ENCODE measurements at regions not wholly inside any gene's neighbourhood (a gene's known extent, or its start where the extent isn't known, plus 50 kb on each side); places are given as distances from the start of the nearest gene placed in this dataset.

- no peaks in the 10 kb centered on the region for H3K9me2 ChIP-seq (ENCODE audit: insufficient read depth, low read length)
- no peaks in the 10 kb centered on the region for H3K36me3 ChIP-seq (ENCODE audit: insufficient read depth, low read length)
- no peak overlapping the region for H3K4me2 ChIP-seq (ENCODE audit: low read length)
- H3K9ac ChIP-seq (ENCODE audit: low read length) = no peak overlapping the region
- no peaks in the 10 kb centered on the region for H3K9me3 ChIP-seq (ENCODE audit: low read length)
- H3K4me3 ChIP-seq (ENCODE audit: low read length) = no peak overlapping the region
- no peak overlapping the region for H3K27ac ChIP-seq (ENCODE audit: low read length)
- TF ChIP-seq SMC3 (conservative IDR thresholded peaks at IDR 0.05; ENCODE audit: poor library complexity) = no peak
- no peak for TF ChIP-seq TAF1 (IDR thresholded peaks at IDR 0.05; ENCODE audit: low read depth)
- no peak for TF ChIP-seq CTCF (IDR thresholded peaks at IDR 0.05; ENCODE audit: poor library complexity, severe bottlenecking)
- TF ChIP-seq EP300 (conservative IDR thresholded peaks at IDR 0.05; ENCODE audit: poor library complexity, severe bottlenecking) = no peak
- TF ChIP-seq REST (IDR thresholded peaks at IDR 0.05; ENCODE audit: borderline replicate concordance) = no peak
- TF ChIP-seq POLR2AphosphoS5 (IDR thresholded peaks at IDR 0.05) = no peak
- TF ChIP-seq RAD21 (conservative IDR thresholded peaks at IDR 0.05) = no peak
- TF ChIP-seq MXI1 (conservative IDR thresholded peaks at IDR 0.05; ENCODE audit: poor library complexity, severe bottlenecking) = no peak
- no peak for TF ChIP-seq EZH2 (IDR thresholded peaks at IDR 0.05; ENCODE audit: borderline replicate concordance, insufficient read depth, low read length, poor library complexity, severe bottlenecking)
- no peaks in the 10 kb centered on the region for H4K20me1 ChIP-seq (ENCODE audit: insufficient read depth)
- H3F3A ChIP-seq (ENCODE audit: insufficient read depth, low read length, poor library complexity, severe bottlenecking) = no peaks in the 10 kb centered on the region
- no peaks in the 10 kb centered on the region for H3K79me2 ChIP-seq (replicated peaks; ENCODE audit: insufficient read depth, low read length)
- H2AFZ ChIP-seq (ENCODE audit: low read depth, low read length) = no peak overlapping the region
- no peaks in the 10 kb centered on the region for H3K27me3 ChIP-seq (ENCODE audit: insufficient read depth, low read depth, low read length)
Observed at GRCh38 chr2:16473575-16473974, 192.1 kb downstream of the CYRIA start.

GRCh38 chr2:16470936-16471490, 194.6 kb downstream of the CYRIA start:
- H3K4me3 ChIP-seq (ENCODE audit: low read length) = no peak overlapping the region
- H3K79me2 ChIP-seq (replicated peaks; ENCODE audit: insufficient read depth, low read length) = no peaks in the 10 kb centered on the region
- TF ChIP-seq SMC3 (conservative IDR thresholded peaks at IDR 0.05; ENCODE audit: poor library complexity) = no peak
- TF ChIP-seq POLR2AphosphoS5 (IDR thresholded peaks at IDR 0.05) = no peak
- TF ChIP-seq RAD21 (conservative IDR thresholded peaks at IDR 0.05) = no peak
- TF ChIP-seq EP300 (conservative IDR thresholded peaks at IDR 0.05; ENCODE audit: poor library complexity, severe bottlenecking) = no peak
- no peak for TF ChIP-seq TAF1 (IDR thresholded peaks at IDR 0.05; ENCODE audit: low read depth)
- TF ChIP-seq MXI1 (conservative IDR thresholded peaks at IDR 0.05; ENCODE audit: poor library complexity, severe bottlenecking) = no peak
- no peak for TF ChIP-seq REST (IDR thresholded peaks at IDR 0.05; ENCODE audit: borderline replicate concordance)
- no peak for TF ChIP-seq CTCF (IDR thresholded peaks at IDR 0.05; ENCODE audit: poor library complexity, severe bottlenecking)
- TF ChIP-seq EZH2 (IDR thresholded peaks at IDR 0.05; ENCODE audit: borderline replicate concordance, insufficient read depth, low read length, poor library complexity, severe bottlenecking) = no peak
- no peaks in the 10 kb centered on the region for H3F3A ChIP-seq (ENCODE audit: insufficient read depth, low read length, poor library complexity, severe bottlenecking)
- H3K4me2 ChIP-seq (ENCODE audit: low read length) = no peak overlapping the region
- H4K20me1 ChIP-seq (ENCODE audit: insufficient read depth) = no peaks in the 10 kb centered on the region
- H3K9me3 ChIP-seq (ENCODE audit: low read length) = no peaks in the 10 kb centered on the region
- no peaks in the 10 kb centered on the region for H3K27me3 ChIP-seq (ENCODE audit: insufficient read depth, low read depth, low read length)
- no peak overlapping the region for H3K27ac ChIP-seq (ENCODE audit: low read length)
- H2AFZ ChIP-seq (ENCODE audit: low read depth, low read length) = no peak overlapping the region
- no peaks in the 10 kb centered on the region for H3K36me3 ChIP-seq (ENCODE audit: insufficient read depth, low read length)
- H3K9me2 ChIP-seq (ENCODE audit: insufficient read depth, low read length) = no peaks in the 10 kb centered on the region
- no peak overlapping the region for H3K9ac ChIP-seq (ENCODE audit: low read length)
